Activated CD8-positive, alpha-beta T cell treated with anti-CD3 and anti-CD28 coated beads, Interleukin-2, amount 10 ng/mL, durations not matched to agents 7 days and 5 days (primary cell): ENCODE measurements at regions not wholly inside any gene's neighbourhood (a gene's known extent, or its start where the extent isn't known, plus 50 kb on each side); places are given as distances from the start of the nearest gene placed in this dataset.

Experiments used
- ATAC-seq: fragments of 150-1000 bp; cut with Tn5 transposase; one replicate; pipeline ENCODE4 v1.10.0; 2021; ENCODE audit warnings: moderate library complexity
- CTCF ChIA-PET: fragments of 350-600 bp; sonication (Branson Sonifier 250); formaldehyde crosslinking; loops from one replicate; lab custom pipeline; 2021; ENCODE audit warnings: antibody characterized with exemption; lab: Charles Lee
- POLR2A ChIA-PET: fragments of 350-600 bp; sonication (Branson Sonifier 250); formaldehyde crosslinking; loops from one replicate; lab custom pipeline; 2021; ENCODE audit warnings: antibody characterized with exemption; lab: Charles Lee
- DNase-seq: peaks from one replicate; pipeline ENCODE4 v3.0.0-alpha.2; 2020
- H3K27ac Mint-ChIP-seq: one replicate; pipeline ENCODE4 v1.8.0; 2021; ENCODE audit warnings: mild to moderate bottlenecking, mixed read lengths
- H3K27me3 Mint-ChIP-seq: one replicate; pipeline ENCODE4 v1.8.0; 2021; ENCODE audit warnings: low read depth, mixed read lengths
- H3K36me3 Mint-ChIP-seq: one replicate; pipeline ENCODE4 v1.8.0; 2021; ENCODE audit warnings: low read depth, mixed read lengths
- H3K4me1 Mint-ChIP-seq: one replicate; pipeline ENCODE4 v1.8.0; 2021; ENCODE audit warnings: low read depth, mixed read lengths
- H3K4me3 Mint-ChIP-seq: one replicate; pipeline ENCODE4 v1.8.0; 2021; ENCODE audit warnings: mild to moderate bottlenecking, mixed read lengths
- H3K9me3 Mint-ChIP-seq: one replicate; pipeline ENCODE4 v1.8.0; 2022; ENCODE audit warnings: mixed read lengths; ENCODE audit not compliant: insufficient read depth

GRCh38 chr7:45363669-45364068, 206.1 kb downstream of the RAMP3 start:
- Mint-ChIP-seq H3K4me3 (no peak overlapping the region), H3K27ac (no peak overlapping the region), H3K36me3 (no peaks in the 10 kb centered on the region), H3K27me3 (peaks cover 13% of the 10 kb centered on the region), H3K4me1 (no peaks in the 10 kb centered on the region), H3K9me3 (no peaks in the 10 kb centered on the region)
- ChIA-PET CTCF (no interaction called here), POLR2A (no interaction called here)
- no peak for DNase-seq
- no peak for ATAC-seq

- Mint-ChIP-seq H3K27me3 (peaks cover 22% of the 10 kb centered on the region), H3K4me1 (no peaks in the 10 kb centered on the region), H3K9me3 (no peaks in the 10 kb centered on the region), H3K36me3 (no peaks in the 10 kb centered on the region), H3K4me3 (no peak overlapping the region), H3K27ac (no peak overlapping the region)
- DNase-seq (no peak), ATAC-seq (no peak)
- POLR2A ChIA-PET = no interaction called here
- CTCF ChIA-PET = no interaction called here
Observed at GRCh38 chr7:45365341-45365740, 207.8 kb downstream of the RAMP3 start.

- ChIA-PET CTCF (no interaction called here), POLR2A (no interaction called here)
- H3K36me3 Mint-ChIP-seq = no peaks in the 10 kb centered on the region
- H3K27ac Mint-ChIP-seq = no peak overlapping the region
- no peaks in the 10 kb centered on the region for H3K4me1 Mint-ChIP-seq
- peaks cover 22% of the 10 kb centered on the region for H3K27me3 Mint-ChIP-seq
- ATAC-seq (no peak), DNase-seq (no peak)
- no peak overlapping the region for H3K4me3 Mint-ChIP-seq
- no peaks in the 10 kb centered on the region for H3K9me3 Mint-ChIP-seq
Observed at GRCh38 chr7:45366475-45366874, 207.7 kb upstream of the ADCY1 start.

- Mint-ChIP-seq H3K27ac (no peak overlapping the region), H3K4me3 (no peak overlapping the region), H3K4me1 (no peaks in the 10 kb centered on the region), H3K9me3 (no peaks in the 10 kb centered on the region), H3K27me3 (peaks cover 19% of the 10 kb centered on the region), H3K36me3 (no peaks in the 10 kb centered on the region)
- POLR2A ChIA-PET = no interaction called here
- CTCF ChIA-PET = no interaction called here
- ATAC-seq (no peak), DNase-seq (no peak)
Observed at GRCh38 chr7:45367026-45367425, 207.1 kb upstream of the ADCY1 start.

GRCh38 chr7:45368129-45368807, 205.9 kb upstream of the ADCY1 start:
- no peaks in the 10 kb centered on the region for H3K9me3 Mint-ChIP-seq
- peaks cover 19% of the 10 kb centered on the region for H3K27me3 Mint-ChIP-seq
- ChIA-PET POLR2A (no interaction called here), CTCF (no interaction called here)
- H3K4me1 Mint-ChIP-seq = no peaks in the 10 kb centered on the region
- no peak overlapping the region for H3K4me3 Mint-ChIP-seq
- no peak overlapping the region for H3K27ac Mint-ChIP-seq
- H3K36me3 Mint-ChIP-seq = no peaks in the 10 kb centered on the region
- DNase-seq (no peak), ATAC-seq (no peak)

GRCh38 chr7:45384499-45384898, 189.7 kb upstream of the ADCY1 start:
- Mint-ChIP-seq H3K27ac (no peak overlapping the region), H3K4me1 (no peaks in the 10 kb centered on the region), H3K4me3 (no peak overlapping the region), H3K36me3 (no peaks in the 10 kb centered on the region), H3K27me3 (no peaks in the 10 kb centered on the region), H3K9me3 (peaks cover 3% of the 10 kb centered on the region)
- DNase-seq (no peak), ATAC-seq (no peak)
- ChIA-PET CTCF (no interaction called here), POLR2A (no interaction called here)

GRCh38 chr7:45387837-45388236, 186.3 kb upstream of the ADCY1 start:
- Mint-ChIP-seq H3K27ac (no peak overlapping the region), H3K27me3 (peaks cover 3% of the 10 kb centered on the region), H3K9me3 (peaks cover 3% of the 10 kb centered on the region), H3K4me3 (no peak overlapping the region), H3K4me1 (no peaks in the 10 kb centered on the region), H3K36me3 (no peaks in the 10 kb centered on the region)
- DNase-seq (no peak), ATAC-seq (no peak)
- CTCF ChIA-PET = no interaction called here
- POLR2A ChIA-PET = no interaction called here

GRCh38 chr7:45389073-45389872, 184.9 kb upstream of the ADCY1 start:
- no peaks in the 10 kb centered on the region for H3K4me1 Mint-ChIP-seq
- CTCF ChIA-PET = no interaction called here
- ATAC-seq (no peak), DNase-seq (no peak)
- POLR2A ChIA-PET = no interaction called here
- H3K9me3 Mint-ChIP-seq = no peaks in the 10 kb centered on the region
- no peak overlapping the region for H3K4me3 Mint-ChIP-seq
- H3K27ac Mint-ChIP-seq = no peak overlapping the region
- H3K27me3 Mint-ChIP-seq = peaks cover 5% of the 10 kb centered on the region
- H3K36me3 Mint-ChIP-seq = no peaks in the 10 kb centered on the region

- no peak overlapping the region for H3K27ac Mint-ChIP-seq
- ATAC-seq = no peak
- DNase-seq = no peak
- ChIA-PET POLR2A (no interaction called here), CTCF (no interaction called here)
- no peaks in the 10 kb centered on the region for H3K9me3 Mint-ChIP-seq
- no peaks in the 10 kb centered on the region for H3K36me3 Mint-ChIP-seq
- H3K27me3 Mint-ChIP-seq = peaks cover 5% of the 10 kb centered on the region
- H3K4me1 Mint-ChIP-seq = no peaks in the 10 kb centered on the region
- H3K4me3 Mint-ChIP-seq = no peak overlapping the region
Observed at GRCh38 chr7:45390180-45390579, 184.0 kb upstream of the ADCY1 start.

GRCh38 chr7:45390731-45391130, 183.4 kb upstream of the ADCY1 start:
- DNase-seq (no peak), ATAC-seq (no peak)
- Mint-ChIP-seq H3K36me3 (no peaks in the 10 kb centered on the region), H3K4me3 (no peak overlapping the region), H3K4me1 (no peaks in the 10 kb centered on the region), H3K9me3 (no peaks in the 10 kb centered on the region), H3K27me3 (peaks cover 5% of the 10 kb centered on the region), H3K27ac (no peak overlapping the region)
- ChIA-PET POLR2A (no interaction called here), CTCF (no interaction called here)

GRCh38 chr7:45391618-45392451, 182.3 kb upstream of the ADCY1 start:
- DNase-seq = no peak
- POLR2A ChIA-PET = no interaction called here
- Mint-ChIP-seq H3K36me3 (no peaks in the 10 kb centered on the region), H3K9me3 (no peaks in the 10 kb centered on the region), H3K27ac (no peak overlapping the region), H3K4me3 (no peak overlapping the region), H3K4me1 (no peaks in the 10 kb centered on the region), H3K27me3 (peaks cover 5% of the 10 kb centered on the region)
- no peak for ATAC-seq
- CTCF ChIA-PET = no interaction called here

GRCh38 chr7:45394117-45394708, 180.0 kb upstream of the ADCY1 start:
- POLR2A ChIA-PET = no interaction called here
- Mint-ChIP-seq H3K4me3 (no peak overlapping the region), H3K4me1 (no peaks in the 10 kb centered on the region), H3K36me3 (no peaks in the 10 kb centered on the region), H3K9me3 (no peaks in the 10 kb centered on the region), H3K27ac (no peak overlapping the region), H3K27me3 (peaks cover 5% of the 10 kb centered on the region)
- CTCF ChIA-PET = no interaction called here
- ATAC-seq (no peak), DNase-seq (no peak)
